Nephron progenitor cell (in vitro differentiated cells): ENCODE measurements at regions not wholly inside any gene's neighbourhood (a gene's known extent, or its start where the extent isn't known, plus 50 kb on each side); places are given as distances from the start of the nearest gene placed in this dataset.

Experiments used
- DNase-seq: peaks from one replicate; pipeline ENCODE4 v3.0.0; 2021
- H3K27ac Mint-ChIP-seq: 2 replicates; pipeline ENCODE4 v1.8.0; 2021; ENCODE audit warnings: mild to moderate bottlenecking, moderate library complexity, mixed read lengths
- H3K27me3 Mint-ChIP-seq: 2 replicates; pipeline ENCODE4 v1.8.0; 2021; ENCODE audit warnings: mild to moderate bottlenecking, low read depth, mixed read lengths; ENCODE audit not compliant: poor library complexity
- H3K36me3 Mint-ChIP-seq: 2 replicates; pipeline ENCODE4 v1.8.0; 2021; ENCODE audit warnings: low read depth, mixed read lengths
- H3K4me1 Mint-ChIP-seq: 2 replicates; pipeline ENCODE4 v1.8.0; 2021; ENCODE audit warnings: mixed read lengths
- H3K4me3 Mint-ChIP-seq: 2 replicates; pipeline ENCODE4 v1.8.0; 2021; ENCODE audit warnings: mild to moderate bottlenecking, moderate library complexity, mixed read lengths
- H3K9me3 Mint-ChIP-seq: 2 replicates; pipeline ENCODE4 v1.8.0; 2021; ENCODE audit warnings: mild to moderate bottlenecking, moderate library complexity, mixed read lengths
- CTCF ChIP-seq: fragments of 200-600 bp; sonication (generic); IDR thresholded peaks from 2 replicates; pipeline ENCODE4 v1.5.0; 2021; ENCODE audit warnings: antibody characterized with exemption

DNA sequence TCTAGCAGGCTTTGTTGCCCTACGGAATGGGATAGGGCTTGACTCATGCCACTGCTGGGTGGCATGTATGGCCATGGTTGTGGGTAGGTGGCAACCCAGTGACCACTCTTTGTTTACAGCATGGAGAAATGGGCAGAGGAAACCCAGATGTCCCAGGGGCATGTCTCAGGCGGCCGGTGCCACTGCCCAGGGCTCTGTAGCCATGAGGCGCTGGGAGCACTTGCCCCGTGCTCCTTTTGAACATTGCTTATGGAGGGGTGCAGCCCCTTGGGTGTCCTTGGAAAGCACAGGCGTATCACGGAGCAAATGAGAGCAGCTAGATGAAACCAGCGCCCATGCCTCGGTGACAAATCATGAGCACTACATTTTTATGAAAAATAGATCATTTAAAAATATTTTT lies 212.5 kb upstream of the ECI2 start:
- Mint-ChIP-seq H3K4me1 (peaks cover 26% of the 10 kb centered on the region), H3K9me3 (no peaks in the 10 kb centered on the region), H3K4me3 (no peak overlapping the region), H3K27me3 (peaks cover 3% of the 10 kb centered on the region), H3K36me3 (no peaks in the 10 kb centered on the region), H3K27ac (no peak overlapping the region)
- no peak for DNase-seq
- no peak for TF ChIP-seq CTCF

- TF ChIP-seq CTCF: no peak
- Mint-ChIP-seq H3K4me3 (no peak overlapping the region), H3K9me3 (no peaks in the 10 kb centered on the region), H3K4me1 (peaks cover 21% of the 10 kb centered on the region), H3K27ac (no peak overlapping the region), H3K27me3 (peaks cover 3% of the 10 kb centered on the region), H3K36me3 (no peaks in the 10 kb centered on the region)
- DNase-seq: no peak
Measured at GRCh38 chr6:4346659-4347333, 211.4 kb upstream of the ECI2 start.

DNA sequence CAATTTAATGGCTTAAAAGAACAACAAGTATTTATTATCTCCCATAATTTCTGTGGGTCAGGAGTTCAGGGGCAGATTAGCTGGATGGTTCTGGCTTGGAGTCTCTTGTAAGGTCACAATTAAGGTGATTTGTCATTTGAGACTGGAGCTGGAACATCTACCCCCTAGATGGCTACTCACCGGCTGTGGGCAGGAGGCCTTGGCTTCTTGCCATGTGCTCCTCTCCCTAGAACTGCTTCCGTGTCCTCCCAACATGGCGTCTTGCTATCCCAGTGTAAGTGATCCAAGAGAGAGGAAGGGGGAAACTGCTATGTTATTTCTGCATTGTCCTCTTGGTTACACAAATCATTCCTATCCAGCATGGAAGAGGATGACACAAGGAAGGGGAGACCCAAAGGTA lies 210.2 kb upstream of the ECI2 start:
- H3K9me3 Mint-ChIP-seq: peaks cover 4% of the 10 kb centered on the region
- no peak overlapping the region for H3K4me3 Mint-ChIP-seq
- DNase-seq: no peak
- TF ChIP-seq CTCF: no peak
- peaks cover 24% of the 10 kb centered on the region for H3K4me1 Mint-ChIP-seq
- H3K27me3 Mint-ChIP-seq: no peaks in the 10 kb centered on the region
- H3K36me3 Mint-ChIP-seq: no peaks in the 10 kb centered on the region
- H3K27ac Mint-ChIP-seq: peak overlapping the region; percentile 52

GRCh38 chr6:4344317-4344899 lies 209.0 kb upstream of the ECI2 start:
- no peaks in the 10 kb centered on the region for H3K27me3 Mint-ChIP-seq
- peaks cover 12% of the 10 kb centered on the region for H3K9me3 Mint-ChIP-seq
- H3K4me3 Mint-ChIP-seq: no peak overlapping the region
- no peak for TF ChIP-seq CTCF
- H3K4me1 Mint-ChIP-seq: peaks cover 27% of the 10 kb centered on the region
- DNase-seq: no peak
- no peaks in the 10 kb centered on the region for H3K36me3 Mint-ChIP-seq
- no peak overlapping the region for H3K27ac Mint-ChIP-seq

GRCh38 chr6:4342407-4343137 lies 207.2 kb upstream of the ECI2 start:
- no peaks in the 10 kb centered on the region for H3K27me3 Mint-ChIP-seq
- no peak overlapping the region for H3K27ac Mint-ChIP-seq
- H3K4me3 Mint-ChIP-seq: no peak overlapping the region
- no peak for TF ChIP-seq CTCF
- no peaks in the 10 kb centered on the region for H3K36me3 Mint-ChIP-seq
- H3K4me1 Mint-ChIP-seq: peaks cover 22% of the 10 kb centered on the region
- DNase-seq: no peak
- H3K9me3 Mint-ChIP-seq: peaks cover 24% of the 10 kb centered on the region
